Dermis microvascular lymphatic vessel endothelial cell (primary cell): ENCODE measurements at regions not wholly inside any gene's neighbourhood (a gene's known extent, or its start where the extent isn't known, plus 50 kb on each side); places are given as distances from the start of the nearest gene placed in this dataset.

Experiments used
- DNase-seq, 2 donors: peaks; one replicate each; pipeline versions ENCODE4 v3.0.0 to v3.0.0-alpha.2; 2010; ENCODE audit warnings: low read depth in 2 of 2

GRCh38 chr13:73223372-73223781 lies 164.6 kb downstream of the KLF5 start:
- DNase-seq, result no peak

GRCh38 chr13:73222627-73223305 lies 164.0 kb downstream of the KLF5 start:
- DNase-seq, result no peak

GRCh38 chr13:73220966-73221720 lies 162.3 kb downstream of the KLF5 start:
- DNase-seq, result no peak

- DNase-seq, result no peak
Observed at GRCh38 chr13:73218181-73218580, 159.4 kb downstream of the KLF5 start.

GRCh38 chr13:73216381-73216831 lies 157.6 kb downstream of the KLF5 start:
- no peak for DNase-seq

- DNase-seq, result no peak
Observed at GRCh38 chr13:73215823-73216222, 157.0 kb downstream of the KLF5 start.

- no peak for DNase-seq
Observed at GRCh38 chr13:73212482-73212881, 153.7 kb downstream of the KLF5 start.

- DNase-seq, result no peak
Observed at GRCh38 chr13:73210218-73210883, 151.5 kb downstream of the KLF5 start.

- no peak for DNase-seq
Observed at GRCh38 chr13:73204952-73205351, 146.1 kb downstream of the KLF5 start.

- no peak for DNase-seq
Observed at GRCh38 chr13:73201626-73202025, 142.8 kb downstream of the KLF5 start.

GRCh38 chr13:73198991-73199411 lies 140.2 kb downstream of the KLF5 start:
- no peak for DNase-seq

- no peak for DNase-seq
Observed at GRCh38 chr13:73195091-73195490, 136.3 kb downstream of the KLF5 start.

GRCh38 chr13:73194310-73194709 lies 135.5 kb downstream of the KLF5 start:
- no peak for DNase-seq

- no peak for DNase-seq
Observed at GRCh38 chr13:73193554-73193953, 134.7 kb downstream of the KLF5 start.

- DNase-seq, result no peak
Observed at GRCh38 chr13:73190477-73190876, 131.7 kb downstream of the KLF5 start.

GRCh38 chr13:73189776-73190175 lies 131.0 kb downstream of the KLF5 start:
- DNase-seq, result no peak

- no peak for DNase-seq
Observed at GRCh38 chr13:73189362-73189761, 130.6 kb downstream of the KLF5 start.

- no peak for DNase-seq
Observed at GRCh38 chr13:73187106-73187505, 128.3 kb downstream of the KLF5 start.

- DNase-seq, result no peak
Observed at GRCh38 chr13:73179650-73180274, 121.0 kb downstream of the KLF5 start.

GRCh38 chr13:73177916-73178565 lies 119.2 kb downstream of the KLF5 start:
- DNase-seq, result no peak

- DNase-seq, result no peak
Observed at GRCh38 chr13:73177017-73177416, 118.2 kb downstream of the KLF5 start.
